HepG2 (cell line): ENCODE measurements at regions not wholly inside any gene's neighbourhood (a gene's known extent, or its start where the extent isn't known, plus 50 kb on each side); places are given as distances from the start of the nearest gene placed in this dataset.

Experiments used
- ATAC-seq: fragments of 200-7000 bp; cut with Tn5 transposase; 3 replicates; pipeline ENCODE4 v1.9.1; 2020; ENCODE audit warnings: mild to moderate bottlenecking, moderate library complexity
- BruUV-seq: library from RNA; stranded (reverse); fragments of 400-500 nt; replicated peaks from 2 replicates; lab custom pipeline; 2021; lab: Mats Ljungman, UMichigan
- CTCF ChIA-PET: fragments of 300-600 bp; formaldehyde crosslinking; extraction: SDS; loops from one replicate; lab custom pipeline; 2021; ENCODE audit warnings: low total read pairs, inconsistent platforms, low intra/inter-chr PET ratio; lab: Yijun Ruan, JAX
- POLR2A ChIA-PET: fragments of 350-600 bp; sonication (Branson Sonifier 250); formaldehyde crosslinking; loops from one replicate; lab custom pipeline; 2020; ENCODE audit warnings: antibody characterized with exemption, inconsistent platforms; lab: Yijun Ruan, JAX
- DNase-seq: peaks from one replicate; pipeline ENCODE4 v3.0.0-alpha.2; 2015; ENCODE audit warnings: low spot score
- FAIRE-seq: peaks from 3 replicates; lab custom pipeline; 2011; peaks lifted over from hg19 to GRCh38; lab: Jason Lieb, UNC
- H2AFZ ChIP-seq: one replicate; pipeline ENCODE4 v1.6.1; 2011; ENCODE audit warnings: low read length, inconsistent platforms
- H3K27ac ChIP-seq: fragments of 300-600 bp; 3 replicates; pipeline ENCODE4 v1.8.0; 2011; ENCODE audit warnings: mixed run types, mild to moderate bottlenecking, mixed read lengths, low read length, inconsistent platforms; ENCODE audit not compliant: insufficient read depth; ENCODE audit errors: extremely low read length
- H3K27me3 ChIP-seq, 2 experiments: fragments of 200-600 bp in 1 of 2; 2 replicates in 1 of 2; 3 replicates in 1 of 2; pipeline versions ENCODE4 v1.6.0 to v1.8.0; 2011; ENCODE audit warnings: low read length in 2 of 2, mild to moderate bottlenecking in 2 of 2, moderate library complexity in 2 of 2, inconsistent platforms in 1 of 2; ENCODE audit not compliant: insufficient read depth in 2 of 2, control insufficient read depth in 1 of 2
- H3K36me3 ChIP-seq, 2 experiments: fragments of 200-600 bp in 1 of 2; replicated peaks in 1 of 2; 2 replicates in 1 of 2; 3 replicates in 1 of 2; pipeline versions ENCODE4 v1.5.1 to v1.8.0; 2011; ENCODE audit warnings: low read length in 2 of 2, inconsistent platforms in 1 of 2; ENCODE audit not compliant: insufficient read depth in 2 of 2, control insufficient read depth in 1 of 2
- H3K4me1 ChIP-seq: 2 replicates; pipeline ENCODE4 v1.5.1; 2012; ENCODE audit warnings: low read length, inconsistent platforms; ENCODE audit not compliant: insufficient read depth
- H3K4me2 ChIP-seq: 2 replicates; pipeline ENCODE4 v1.6.0; 2011; ENCODE audit warnings: low read depth, low read length, inconsistent platforms
- H3K4me3 ChIP-seq, 3 experiments: fragments of 200-600 bp in 1 of 3; sonication (generic), shearing (Covaris generic) in 1 of 3; replicated peaks in 1 of 3; 2 replicates each; pipeline ENCODE4 v1.5.1; 2011 to 2016; ENCODE audit warnings: low read length in 3 of 3, inconsistent platforms in 2 of 3, low read depth in 2 of 3, mild to moderate bottlenecking in 2 of 3, control low read depth in 1 of 3, mixed read lengths in 1 of 3; ENCODE audit not compliant: insufficient read depth in 1 of 3
- H3K79me2 ChIP-seq: one replicate; pipeline ENCODE4 v1.6.1; 2011; ENCODE audit warnings: low read length, inconsistent platforms; ENCODE audit not compliant: insufficient read depth
- H3K9ac ChIP-seq: 2 replicates; pipeline ENCODE4 v1.6.0; 2011; ENCODE audit warnings: mild to moderate bottlenecking, low read depth, low read length, inconsistent platforms; ENCODE audit not compliant: insufficient read depth
- H3K9me3 ChIP-seq: 2 replicates; pipeline ENCODE4 v1.5.1; 2012; ENCODE audit warnings: mild to moderate bottlenecking, low read length
- H4K20me1 ChIP-seq: 2 replicates; pipeline ENCODE4 v1.6.0; 2011; ENCODE audit warnings: inconsistent platforms, mild to moderate bottlenecking, low read length, moderate library complexity; ENCODE audit not compliant: insufficient read depth
- DR1 ChIP-seq: sonication (generic); formaldehyde crosslinking; IDR thresholded peaks from 2 replicates; pipeline ENCODE4 v1.8.0; 2021; ENCODE audit warnings: mild to moderate bottlenecking, missing genetic modification reagents, inconsistent platforms
- ETV5 ChIP-seq: IDR thresholded peaks from 2 replicates; pipeline ENCODE4 v1.6.1; 2018; ENCODE audit warnings: missing biosample characterization, missing genetic modification reagents, inconsistent platforms, borderline replicate concordance
- HIVEP1 ChIP-seq: sonication (generic); formaldehyde crosslinking; IDR thresholded peaks from 2 replicates; pipeline ENCODE4 v1.4.0; 2020; ENCODE audit warnings: mild to moderate bottlenecking, missing genetic modification reagents
- LCORL ChIP-seq, 2 experiments: fragments of 450-650 bp in 1 of 2; sonication (generic) in 1 of 2; formaldehyde crosslinking in 1 of 2; IDR thresholded peaks; 2 replicates each; pipeline versions ENCODE4 v1.5.0 to v1.6.1; 2017 to 2020; ENCODE audit warnings: antibody characterized with exemption in 1 of 2, missing genetic modification reagents in 1 of 2
- REL ChIP-seq: sonication (generic); formaldehyde crosslinking; conservative IDR thresholded peaks from 2 replicates; pipeline ENCODE4 v1.8.0; 2022; ENCODE audit warnings: mild to moderate bottlenecking, missing genetic modification reagents, moderate library complexity
- SETDB1 ChIP-seq: sonication (generic); formaldehyde crosslinking; IDR thresholded peaks from 2 replicates; pipeline ENCODE4 v1.5.1; 2020; ENCODE audit warnings: missing genetic modification reagents, mild to moderate bottlenecking, borderline replicate concordance
- WIZ ChIP-seq: sonication (generic); formaldehyde crosslinking; IDR thresholded peaks from 2 replicates; pipeline ENCODE4 v1.5.1; 2020; ENCODE audit warnings: mild to moderate bottlenecking, missing genetic modification reagents
- YY1 ChIP-seq: IDR thresholded peaks from 2 replicates; pipeline ENCODE4 v1.6.1; 2011; ENCODE audit warnings: low read length, low read depth, moderate library complexity, mild to moderate bottlenecking; ENCODE audit not compliant: insufficient read depth, insufficient replicate concordance
- ZNF562 ChIP-seq: sonication (generic); formaldehyde crosslinking; IDR thresholded peaks from 2 replicates; pipeline ENCODE4 v1.8.0; 2022; ENCODE audit warnings: missing genetic modification reagents, borderline replicate concordance
- ZNF564 ChIP-seq: sonication (generic); formaldehyde crosslinking; IDR thresholded peaks from 2 replicates; pipeline ENCODE4 v1.8.1; 2023; ENCODE audit warnings: mild to moderate bottlenecking, missing genetic modification reagents
- ZNF567 ChIP-seq: sonication (generic); formaldehyde crosslinking; IDR thresholded peaks from 2 replicates; pipeline ENCODE4 v1.8.1; 2023; ENCODE audit warnings: mild to moderate bottlenecking, missing genetic modification reagents, borderline replicate concordance
- ZNF670 ChIP-seq: sonication (generic); formaldehyde crosslinking; IDR thresholded peaks from 2 replicates; pipeline ENCODE4 v1.8.0; 2022; ENCODE audit warnings: mild to moderate bottlenecking, missing genetic modification reagents, borderline replicate concordance
- WGBS: methylation state at CpG from one replicate; pipeline ENCODE4 v1.1.6; 2017; ENCODE audit warnings: low lambda C conversion rate; 5-methylcytosine and 5-hydroxymethylcytosine counted together
- in situ Hi-C: cut with HindIII; loops from 2 replicates; pipeline ENCODE4 v1.10.0; 2017; ENCODE audit warnings: low pct_unique_long_range_greater_than_20kb; ENCODE audit not compliant: extremely low pct_ligation_motif_present
- intact Hi-C: fragments of 100-400 bp; cut with micrococcal nuclease; formaldehyde crosslinking; loops from one replicate; pipeline ENCODE4 v1.10.0; 2022; ENCODE audit not compliant: unreplicated experiment
- TF ChIP-seq, protein P1 (sequence below): fragments of 450-650 bp; IDR thresholded peaks from 2 replicates; pipeline ENCODE4 v1.6.1; 2017; ENCODE audit warnings: mild to moderate bottlenecking
- TF ChIP-seq, protein P2 (sequence below): sonication (generic); formaldehyde crosslinking; IDR thresholded peaks from 2 replicates; pipeline ENCODE4 v1.4.0; 2020; ENCODE audit warnings: mild to moderate bottlenecking, missing genetic modification reagents
- TF ChIP-seq, protein P3 (sequence below): sonication (generic); formaldehyde crosslinking; IDR thresholded peaks from 2 replicates; pipeline ENCODE4 v1.5.0; 2020; ENCODE audit warnings: mild to moderate bottlenecking, missing genetic modification reagents
- TF ChIP-seq, protein P4 (sequence below): sonication (generic); formaldehyde crosslinking; IDR thresholded peaks from 2 replicates; pipeline ENCODE4 v1.4.0; 2020; ENCODE audit warnings: mild to moderate bottlenecking, low read depth, missing genetic modification reagents

DNA sequence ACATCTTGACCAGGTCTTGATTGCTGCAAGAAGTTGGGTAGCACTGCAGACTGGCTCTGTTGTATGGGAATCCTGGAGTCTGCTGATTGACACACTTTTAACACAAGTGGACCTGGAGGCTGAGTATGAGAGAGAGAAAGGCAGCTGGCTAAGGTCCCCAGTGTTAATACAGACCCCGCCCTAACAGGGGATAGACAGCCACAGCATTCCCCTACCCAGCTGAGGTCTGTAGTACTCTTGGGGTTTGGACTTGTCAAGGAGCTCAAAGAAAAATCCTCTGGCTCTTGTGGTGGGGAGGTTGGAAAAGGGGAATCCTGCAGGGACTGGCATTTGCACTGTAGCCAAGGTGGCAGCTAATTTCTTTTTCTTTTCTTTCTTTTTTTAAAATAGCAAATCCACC is 192.7 kb downstream of the ZNF621 start (continued):
- TF ChIP-seq, protein P1, sequence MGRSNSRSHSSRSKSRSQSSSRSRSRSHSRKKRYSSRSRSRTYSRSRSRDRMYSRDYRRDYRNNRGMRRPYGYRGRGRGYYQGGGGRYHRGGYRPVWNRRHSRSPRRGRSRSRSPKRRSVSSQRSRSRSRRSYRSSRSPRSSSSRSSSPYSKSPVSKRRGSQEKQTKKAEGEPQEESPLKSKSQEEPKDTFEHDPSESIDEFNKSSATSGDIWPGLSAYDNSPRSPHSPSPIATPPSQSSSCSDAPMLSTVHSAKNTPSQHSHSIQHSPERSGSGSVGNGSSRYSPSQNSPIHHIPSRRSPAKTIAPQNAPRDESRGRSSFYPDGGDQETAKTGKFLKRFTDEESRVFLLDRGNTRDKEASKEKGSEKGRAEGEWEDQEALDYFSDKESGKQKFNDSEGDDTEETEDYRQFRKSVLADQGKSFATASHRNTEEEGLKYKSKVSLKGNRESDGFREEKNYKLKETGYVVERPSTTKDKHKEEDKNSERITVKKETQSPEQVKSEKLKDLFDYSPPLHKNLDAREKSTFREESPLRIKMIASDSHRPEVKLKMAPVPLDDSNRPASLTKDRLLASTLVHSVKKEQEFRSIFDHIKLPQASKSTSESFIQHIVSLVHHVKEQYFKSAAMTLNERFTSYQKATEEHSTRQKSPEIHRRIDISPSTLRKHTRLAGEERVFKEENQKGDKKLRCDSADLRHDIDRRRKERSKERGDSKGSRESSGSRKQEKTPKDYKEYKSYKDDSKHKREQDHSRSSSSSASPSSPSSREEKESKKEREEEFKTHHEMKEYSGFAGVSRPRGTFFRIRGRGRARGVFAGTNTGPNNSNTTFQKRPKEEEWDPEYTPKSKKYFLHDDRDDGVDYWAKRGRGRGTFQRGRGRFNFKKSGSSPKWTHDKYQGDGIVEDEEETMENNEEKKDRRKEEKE, result no peak
- TF ChIP-seq ZNF567 (CRISPR knock-in tag), result no peak
- TF ChIP-seq SETDB1 (CRISPR knock-in tag), result no peak

DNA sequence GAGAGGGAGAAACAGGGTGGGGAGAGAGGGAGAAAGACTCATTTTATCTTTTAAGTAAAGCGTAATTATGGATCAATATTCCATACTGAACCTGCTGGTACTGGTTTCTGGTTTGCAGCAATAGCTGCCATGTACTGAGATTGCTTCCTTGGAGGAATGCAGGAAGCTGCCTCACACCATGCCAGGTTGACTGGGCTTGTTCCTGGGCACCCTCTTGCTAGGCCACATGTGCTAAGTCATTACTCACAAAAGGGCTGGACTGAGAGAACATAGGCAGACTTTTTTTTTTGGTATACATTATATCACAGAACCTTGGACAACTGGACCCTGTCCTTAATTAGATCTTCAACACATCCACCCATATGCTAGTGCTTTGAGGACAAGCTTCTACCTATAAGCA is 193.4 kb downstream of the ZNF621 start:
- Histone ChIP-seq H3K9ac (no peak overlapping the region), H3K9me3 (no peaks in the 10 kb centered on the region), H3K4me3 (no peak overlapping the region), H3K27ac (no peak overlapping the region), H3K4me1 (peaks cover 16% of the 10 kb centered on the region), H3K36me3 (no peaks in the 10 kb centered on the region), H4K20me1 (no peaks in the 10 kb centered on the region), H2AFZ (no peak overlapping the region), H3K27me3 (peaks cover 0 to 7% of the 10 kb centered on the region in 2 experiments; a peak in 2 of 5 replicates), H3K4me2 (no peak overlapping the region), H3K79me2 (no peaks in the 10 kb centered on the region)
- in situ Hi-C loops (no loop called here), intact Hi-C loops (no loop called here)
- BruUV-seq, result no TSS peak
- POLR2A ChIA-PET, result no interaction called here
- no peak for FAIRE-seq
- CTCF ChIA-PET, result no interaction called here
- 68% methylated on average over 1 of the region's 1 CpG for WGBS
- no peak for DNase-seq
- ATAC-seq, result no peak
- TF ChIP-seq, protein P2, sequence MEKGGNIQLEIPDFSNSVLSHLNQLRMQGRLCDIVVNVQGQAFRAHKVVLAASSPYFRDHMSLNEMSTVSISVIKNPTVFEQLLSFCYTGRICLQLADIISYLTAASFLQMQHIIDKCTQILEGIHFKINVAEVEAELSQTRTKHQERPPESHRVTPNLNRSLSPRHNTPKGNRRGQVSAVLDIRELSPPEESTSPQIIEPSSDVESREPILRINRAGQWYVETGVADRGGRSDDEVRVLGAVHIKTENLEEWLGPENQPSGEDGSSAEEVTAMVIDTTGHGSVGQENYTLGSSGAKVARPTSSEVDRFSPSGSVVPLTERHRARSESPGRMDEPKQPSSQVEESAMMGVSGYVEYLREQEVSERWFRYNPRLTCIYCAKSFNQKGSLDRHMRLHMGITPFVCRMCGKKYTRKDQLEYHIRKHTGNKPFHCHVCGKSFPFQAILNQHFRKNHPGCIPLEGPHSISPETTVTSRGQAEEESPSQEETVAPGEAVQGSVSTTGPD (CRISPR knock-in tag), result no peak
- TF ChIP-seq ZNF564 (CRISPR knock-in tag) (no peak), DR1 (CRISPR knock-in tag) (no peak), HIVEP1 (CRISPR knock-in tag) (no peak), LCORL (IDR thresholded peaks at IDR 0.05) (no peak), LCORL (CRISPR knock-in tag; IDR thresholded peaks at IDR 0.05) (no peak), YY1 (no peak), WIZ (CRISPR knock-in tag) (no peak), REL (no peak), ZNF670 (no peak), ZNF562 (CRISPR knock-in tag) (no peak), ETV5 (CRISPR knock-in tag) (no peak)
- TF ChIP-seq, protein P3, sequence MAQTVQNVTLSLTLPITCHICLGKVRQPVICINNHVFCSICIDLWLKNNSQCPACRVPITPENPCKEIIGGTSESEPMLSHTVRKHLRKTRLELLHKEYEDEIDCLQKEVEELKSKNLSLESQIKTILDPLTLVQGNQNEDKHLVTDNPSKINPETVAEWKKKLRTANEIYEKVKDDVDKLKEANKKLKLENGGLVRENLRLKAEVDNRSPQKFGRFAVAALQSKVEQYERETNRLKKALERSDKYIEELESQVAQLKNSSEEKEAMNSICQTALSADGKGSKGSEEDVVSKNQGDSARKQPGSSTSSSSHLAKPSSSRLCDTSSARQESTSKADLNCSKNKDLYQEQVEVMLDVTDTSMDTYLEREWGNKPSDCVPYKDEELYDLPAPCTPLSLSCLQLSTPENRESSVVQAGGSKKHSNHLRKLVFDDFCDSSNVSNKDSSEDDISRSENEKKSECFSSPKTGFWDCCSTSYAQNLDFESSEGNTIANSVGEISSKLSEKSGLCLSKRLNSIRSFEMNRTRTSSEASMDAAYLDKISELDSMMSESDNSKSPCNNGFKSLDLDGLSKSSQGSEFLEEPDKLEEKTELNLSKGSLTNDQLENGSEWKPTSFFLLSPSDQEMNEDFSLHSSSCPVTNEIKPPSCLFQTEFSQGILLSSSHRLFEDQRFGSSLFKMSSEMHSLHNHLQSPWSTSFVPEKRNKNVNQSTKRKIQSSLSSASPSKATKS, result no peak
- TF ChIP-seq, protein P4, sequence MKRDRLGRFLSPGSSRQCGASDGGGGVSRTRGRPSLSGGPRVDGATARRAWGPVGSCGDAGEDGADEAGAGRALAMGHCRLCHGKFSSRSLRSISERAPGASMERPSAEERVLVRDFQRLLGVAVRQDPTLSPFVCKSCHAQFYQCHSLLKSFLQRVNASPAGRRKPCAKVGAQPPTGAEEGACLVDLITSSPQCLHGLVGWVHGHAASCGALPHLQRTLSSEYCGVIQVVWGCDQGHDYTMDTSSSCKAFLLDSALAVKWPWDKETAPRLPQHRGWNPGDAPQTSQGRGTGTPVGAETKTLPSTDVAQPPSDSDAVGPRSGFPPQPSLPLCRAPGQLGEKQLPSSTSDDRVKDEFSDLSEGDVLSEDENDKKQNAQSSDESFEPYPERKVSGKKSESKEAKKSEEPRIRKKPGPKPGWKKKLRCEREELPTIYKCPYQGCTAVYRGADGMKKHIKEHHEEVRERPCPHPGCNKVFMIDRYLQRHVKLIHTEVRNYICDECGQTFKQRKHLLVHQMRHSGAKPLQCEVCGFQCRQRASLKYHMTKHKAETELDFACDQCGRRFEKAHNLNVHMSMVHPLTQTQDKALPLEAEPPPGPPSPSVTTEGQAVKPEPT (CRISPR knock-in tag), result no peak
